ENCODE measurements at regions not wholly inside any gene's neighbourhood (a gene's known extent, or its start where the extent isn't known, plus 50 kb on each side); places are given as distances from the start of the nearest gene placed in this dataset.

DNA sequence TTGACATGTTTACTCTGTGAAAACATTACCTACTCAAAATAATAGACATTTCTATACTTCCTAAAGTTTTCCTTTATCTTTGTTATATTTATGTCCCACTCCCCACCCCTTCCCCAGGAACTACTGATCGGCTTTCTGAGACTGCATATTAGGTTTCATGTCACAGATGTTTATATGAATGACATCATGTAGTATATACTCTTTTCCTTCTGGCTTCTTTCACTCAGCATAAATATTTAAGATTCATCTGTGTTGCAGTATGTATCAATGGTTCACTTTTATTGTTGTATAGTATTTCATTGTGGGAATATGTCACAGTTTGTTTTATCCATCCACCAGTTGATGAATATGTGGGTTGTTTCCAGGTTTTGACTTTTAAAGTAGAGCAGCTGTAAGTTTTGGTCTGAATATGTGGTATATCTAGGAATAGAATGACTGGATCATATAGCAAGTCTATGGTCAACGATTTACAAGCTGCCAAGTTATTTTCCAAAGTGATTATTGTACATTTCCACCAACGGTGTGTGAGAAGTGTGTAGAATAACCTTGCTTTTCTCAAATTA lies 73.8 kb upstream of the CAV2 start:
- no peak for DNase-seq

DNA sequence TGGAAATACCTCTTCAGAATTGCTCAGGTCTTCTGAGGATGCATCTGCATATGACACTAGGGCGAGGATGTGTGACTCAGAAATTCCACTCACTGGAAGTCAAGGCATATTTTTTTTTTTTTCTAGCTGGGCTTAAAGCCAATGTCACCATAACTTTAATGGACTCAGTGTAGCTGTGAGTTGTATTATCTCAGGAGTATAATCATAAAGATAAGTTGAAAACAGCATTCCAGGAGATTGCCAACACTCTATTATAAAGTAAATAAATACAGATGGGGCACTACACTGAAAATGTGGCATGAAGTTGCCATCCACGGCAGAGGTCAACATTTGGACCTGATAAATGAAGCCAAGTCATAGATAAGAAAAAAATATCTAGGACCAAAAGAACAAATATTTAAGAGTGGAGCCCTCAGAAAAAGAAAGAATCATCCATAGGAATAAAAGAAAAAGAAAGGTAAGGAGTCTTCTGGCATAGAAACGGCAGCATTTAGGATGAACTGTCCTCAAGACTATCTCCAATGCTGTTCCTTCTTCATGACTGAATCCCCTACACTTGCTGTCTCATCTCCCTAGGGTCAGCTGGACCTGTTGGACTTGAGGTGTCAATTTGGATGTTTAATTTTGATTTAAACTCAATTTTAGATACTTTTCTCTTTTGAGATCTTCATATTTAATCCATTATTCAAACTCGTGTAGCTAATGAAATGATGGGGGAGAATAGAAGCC lies 72.9 kb upstream of the CAV2 start:
- no peak for DNase-seq

DNA sequence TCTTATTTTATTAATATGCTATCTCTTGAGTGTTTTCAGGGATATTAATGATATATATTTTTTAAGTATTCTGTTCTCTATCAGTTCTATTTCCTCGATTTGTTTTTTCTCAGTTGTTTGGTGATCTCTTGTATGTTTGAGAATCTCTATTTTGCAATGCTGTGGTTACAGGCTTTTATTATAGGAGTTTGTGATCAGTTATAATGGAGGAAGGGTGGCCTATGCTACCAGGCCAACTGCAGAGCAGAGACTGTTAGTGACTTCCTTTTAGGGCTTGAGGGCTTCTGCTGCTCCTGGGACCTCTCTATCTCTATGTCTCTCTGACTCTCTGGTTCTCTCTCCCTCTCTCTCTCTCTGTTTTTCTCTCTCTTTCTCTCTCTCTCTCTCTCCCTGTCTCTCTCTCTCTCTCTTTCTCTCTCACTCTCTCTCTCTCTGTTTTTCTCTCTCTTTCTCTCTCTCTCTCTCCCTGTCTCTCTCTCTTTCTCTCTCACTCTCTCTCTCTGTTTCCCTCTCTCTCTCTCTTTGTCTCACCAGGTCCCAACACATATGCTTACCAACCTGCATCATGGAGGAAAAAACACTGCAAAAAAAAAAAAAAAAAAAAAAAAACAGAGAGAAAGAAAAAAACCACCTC lies 69.4 kb upstream of the CAV2 start:
- DNase-seq, result no peak

DNA sequence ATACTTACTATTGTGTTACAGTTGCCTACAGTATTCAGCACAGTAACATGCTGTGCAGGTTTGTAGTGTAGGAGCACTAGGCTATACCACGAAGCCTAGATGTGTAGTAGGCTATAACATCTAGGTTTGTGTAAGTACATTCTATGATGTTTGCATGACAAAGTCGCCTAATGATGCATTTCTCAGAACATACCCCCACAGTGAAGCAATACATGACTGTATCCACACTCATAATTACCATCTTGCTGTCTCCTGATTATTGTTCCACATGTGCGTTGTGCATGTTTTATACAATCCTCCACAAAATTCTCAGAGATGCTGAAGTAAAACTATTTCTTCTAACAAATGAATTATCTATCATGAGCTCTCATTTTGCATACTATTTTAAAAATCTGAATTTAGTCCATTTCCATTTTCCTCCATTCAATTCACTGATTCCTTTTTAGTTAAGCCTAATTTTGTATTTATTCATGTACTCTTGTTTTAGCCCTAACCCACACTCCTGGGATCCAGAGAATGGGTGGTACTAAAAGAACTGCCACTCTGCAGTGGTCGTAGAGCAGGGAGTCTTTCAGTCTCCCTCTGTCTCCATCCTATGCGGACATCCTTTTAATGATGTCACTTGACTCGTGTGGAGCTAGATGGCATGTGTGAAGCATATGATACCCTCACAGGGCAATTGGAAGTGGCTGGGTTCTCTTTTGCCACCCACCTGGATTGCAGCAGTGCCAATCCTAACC lies 67.6 kb upstream of the CAV2 start:
- no peak for DNase-seq

DNA sequence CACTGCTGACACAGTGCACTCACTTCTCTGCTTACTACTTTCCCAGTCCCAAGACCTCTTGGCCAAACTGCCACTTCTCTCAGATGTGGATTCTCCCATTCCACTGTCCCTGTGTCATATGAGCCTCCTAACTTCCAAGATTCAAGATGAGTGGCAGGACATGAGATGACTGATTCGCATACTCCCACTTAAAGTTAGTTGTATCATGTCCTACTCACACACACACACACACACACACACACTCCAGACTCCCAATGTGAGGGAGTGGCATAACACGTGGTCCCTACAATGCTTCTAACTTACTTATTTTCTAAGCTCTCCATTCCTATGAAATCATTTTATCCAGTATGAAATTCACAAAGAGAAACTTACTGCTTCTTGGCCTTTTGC lies 67.0 kb upstream of the CAV2 start:
- DNase-seq, result no peak

DNA sequence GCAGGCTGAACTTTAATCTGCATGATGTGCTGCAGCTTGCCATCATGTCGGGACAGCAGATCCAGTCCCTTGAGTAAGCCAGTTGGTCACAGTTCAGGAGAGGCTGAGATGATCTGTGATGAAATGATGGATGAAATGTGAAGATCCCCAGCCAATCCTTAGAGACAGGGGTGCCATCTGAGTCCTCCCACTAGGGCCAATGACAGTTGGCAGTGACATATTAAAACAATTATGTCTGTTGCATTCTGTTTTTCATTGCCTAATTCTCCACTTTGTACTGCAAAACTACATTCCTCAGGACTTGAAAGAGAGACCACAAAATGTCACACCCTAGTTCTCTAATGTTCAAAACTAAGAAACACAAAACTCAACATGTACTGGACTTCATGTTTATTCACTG lies 66.3 kb upstream of the CAV2 start:
- DNase-seq, result no peak

DNA sequence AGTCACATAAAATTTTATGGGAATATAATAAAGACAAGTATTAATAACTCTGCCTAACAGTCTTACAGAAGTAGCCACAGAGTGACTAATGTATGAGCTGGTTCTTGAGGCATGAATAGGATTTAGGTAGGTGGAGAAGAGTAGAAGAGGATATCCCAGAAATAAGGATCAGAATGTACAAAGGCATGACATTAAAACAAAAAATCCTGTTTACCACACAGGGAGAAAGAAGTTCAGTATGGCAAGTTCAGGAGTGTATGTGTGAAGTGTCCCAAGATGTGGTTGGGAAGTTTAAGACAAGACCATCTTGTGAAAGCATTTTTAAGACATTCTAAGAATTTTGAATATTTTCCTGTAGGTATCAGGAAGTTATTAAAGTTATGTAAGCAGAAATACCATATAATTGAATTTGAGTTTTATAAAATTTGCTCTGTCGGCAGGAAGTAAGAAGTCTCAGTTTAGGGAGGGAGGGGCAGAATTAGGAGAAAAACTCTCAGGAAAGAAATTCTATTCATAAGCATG lies 64.7 kb upstream of the CAV2 start:
- no peak for DNase-seq

DNA sequence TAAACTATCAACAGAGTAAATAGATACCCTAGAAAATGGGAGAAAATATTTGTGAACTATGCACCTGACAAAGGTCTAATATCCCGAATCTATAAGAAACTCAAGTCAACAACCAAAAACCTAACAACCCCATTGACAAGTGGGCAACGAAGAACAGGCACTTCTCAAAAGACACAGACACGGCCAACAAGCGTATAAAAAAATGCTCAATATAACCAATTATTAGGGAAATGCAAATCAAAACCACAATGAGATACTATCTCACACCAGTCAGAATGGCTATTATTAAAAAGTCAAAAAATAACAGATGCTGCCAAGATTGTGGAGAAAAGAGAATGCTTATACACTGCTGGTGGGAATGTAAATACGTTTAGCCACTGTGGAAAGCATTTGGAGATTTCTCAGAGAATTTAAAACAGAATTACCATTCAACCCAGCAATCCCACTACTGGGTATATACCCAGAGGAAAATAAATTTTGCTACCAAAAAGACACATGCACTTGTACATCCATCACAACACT lies 63.2 kb upstream of the CAV2 start:
- DNase-seq, result no peak

DNA sequence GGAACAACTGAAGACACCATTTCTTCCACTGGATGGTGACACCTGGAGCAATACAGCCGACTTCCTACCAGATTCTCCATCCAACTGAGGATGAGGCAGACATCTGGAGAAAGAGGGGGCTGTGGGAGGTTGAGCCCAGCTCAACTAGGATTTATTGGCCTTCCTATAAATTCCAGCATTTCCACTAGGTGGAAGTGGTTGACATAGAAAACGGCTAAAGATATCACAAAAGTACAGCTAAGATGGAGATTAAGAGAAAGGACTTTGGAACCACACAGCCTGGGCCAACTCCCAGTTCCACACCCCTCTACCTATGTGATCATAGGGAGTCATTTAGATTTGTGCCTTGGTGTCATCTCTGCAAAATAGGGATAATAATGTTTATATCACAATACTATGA lies 61.3 kb upstream of the CAV2 start:
- DNase-seq, result no peak

DNA sequence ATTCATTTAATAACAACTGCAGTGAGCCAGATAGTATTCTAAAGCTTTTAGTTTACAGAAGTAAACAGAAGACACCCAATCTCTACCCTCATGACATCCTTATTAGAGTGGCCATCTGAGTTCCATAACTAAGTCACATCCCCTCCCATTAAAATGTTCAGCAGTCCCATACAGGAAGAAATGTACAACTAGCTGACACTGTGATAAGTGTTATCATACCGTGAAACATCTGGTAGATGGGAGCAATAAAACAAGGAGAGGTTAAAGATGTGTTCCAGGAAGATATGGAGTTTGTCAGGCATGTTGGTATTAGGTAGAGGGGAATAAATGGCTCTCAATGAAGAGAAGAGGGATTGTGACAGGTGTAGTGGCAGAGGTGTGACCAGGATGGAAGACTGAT lies 60.5 kb upstream of the CAV2 start:
- DNase-seq, result no peak

DNA sequence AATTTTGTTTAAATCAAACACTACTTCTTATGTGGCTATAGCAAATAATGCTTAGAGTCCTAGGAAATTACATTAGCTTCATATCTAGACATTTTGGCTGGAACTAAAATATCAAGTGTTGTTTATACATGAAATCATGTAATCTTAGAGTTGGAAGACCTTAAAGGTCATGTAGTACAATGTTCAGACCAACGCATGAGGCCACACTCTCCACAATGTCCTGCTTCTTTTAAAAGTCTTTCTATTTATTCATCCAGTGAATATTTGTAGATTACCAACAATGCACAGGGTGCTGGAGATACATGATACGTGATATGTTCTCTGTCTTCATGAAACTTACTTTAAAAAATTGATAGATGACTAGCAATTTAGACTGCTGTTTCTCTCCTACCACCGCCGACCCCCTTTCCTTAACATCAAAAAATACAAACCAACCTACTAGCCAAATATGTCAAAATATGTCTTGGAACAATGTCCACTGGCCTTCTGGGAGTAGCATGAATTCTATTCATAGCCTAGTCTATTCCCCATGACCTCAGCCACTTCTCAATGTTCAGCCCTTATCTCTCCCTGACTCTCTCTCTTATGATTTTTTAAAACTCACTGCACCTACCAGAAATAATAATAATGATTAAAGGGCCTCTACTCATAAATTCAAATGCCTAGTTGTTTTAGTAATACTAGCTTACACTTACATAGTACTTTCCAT lies 59.5 kb upstream of the CAV2 start:
- DNase-seq, result no peak

DNA sequence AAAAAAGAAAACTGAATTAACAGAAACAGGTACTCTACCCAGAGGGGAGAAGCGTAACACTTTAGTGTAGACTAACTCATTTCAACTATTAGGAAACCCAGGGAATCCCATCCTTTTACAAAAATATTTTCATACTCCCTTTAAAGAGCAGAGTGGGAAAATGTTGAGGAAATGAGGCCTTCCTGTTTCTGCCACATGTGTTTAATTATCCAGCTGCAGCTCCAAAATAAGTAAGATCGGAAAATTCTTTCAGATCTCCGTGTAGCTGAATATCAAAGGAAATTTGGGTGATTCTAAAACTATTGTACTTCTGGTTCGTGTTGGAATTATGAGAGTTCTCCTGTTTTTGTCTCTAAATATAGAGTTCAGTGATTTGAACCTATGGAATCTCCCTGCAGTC lies 58.0 kb upstream of the CAV2 start:
- no peak for DNase-seq

DNA sequence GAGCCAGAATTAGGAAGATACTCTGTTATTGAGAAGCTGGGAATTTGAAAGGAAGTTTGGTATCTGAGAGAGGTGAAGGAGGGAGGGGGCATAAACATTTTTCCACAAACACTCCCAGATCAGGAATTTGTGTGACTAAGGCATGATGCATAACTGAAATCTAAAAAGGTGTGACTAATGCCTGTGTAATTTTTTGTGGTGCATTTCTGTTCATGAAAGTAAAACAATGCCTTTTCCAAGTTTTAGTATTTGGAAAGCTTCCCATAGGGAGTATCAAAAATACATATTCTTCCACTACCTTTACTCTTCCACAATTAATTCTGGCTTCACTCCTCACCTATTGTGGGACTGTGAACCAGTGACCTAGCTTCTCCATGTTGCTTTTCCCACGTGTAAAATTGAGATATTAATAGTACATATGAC lies 56.4 kb upstream of the CAV2 start:
- DNase-seq, result no peak

DNA sequence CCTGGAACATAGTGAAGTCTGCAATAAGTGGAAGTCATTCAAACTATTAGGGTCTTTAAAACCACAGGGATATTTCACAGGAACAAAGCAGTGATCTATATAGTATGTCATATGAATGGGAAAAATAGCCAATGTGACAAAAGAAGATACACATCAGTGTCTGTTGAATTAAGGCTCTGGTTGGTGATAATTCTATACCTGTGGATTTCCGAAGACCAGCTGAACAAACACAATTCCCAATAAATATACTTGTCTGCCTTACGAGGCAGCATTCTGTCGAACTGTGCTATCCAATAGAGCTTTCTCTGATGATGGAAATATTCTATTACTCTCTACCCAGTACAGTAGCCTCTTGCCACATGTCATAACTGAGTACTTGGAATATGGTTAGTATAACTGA lies 55.9 kb upstream of the CAV2 start:
- no peak for DNase-seq

DNA sequence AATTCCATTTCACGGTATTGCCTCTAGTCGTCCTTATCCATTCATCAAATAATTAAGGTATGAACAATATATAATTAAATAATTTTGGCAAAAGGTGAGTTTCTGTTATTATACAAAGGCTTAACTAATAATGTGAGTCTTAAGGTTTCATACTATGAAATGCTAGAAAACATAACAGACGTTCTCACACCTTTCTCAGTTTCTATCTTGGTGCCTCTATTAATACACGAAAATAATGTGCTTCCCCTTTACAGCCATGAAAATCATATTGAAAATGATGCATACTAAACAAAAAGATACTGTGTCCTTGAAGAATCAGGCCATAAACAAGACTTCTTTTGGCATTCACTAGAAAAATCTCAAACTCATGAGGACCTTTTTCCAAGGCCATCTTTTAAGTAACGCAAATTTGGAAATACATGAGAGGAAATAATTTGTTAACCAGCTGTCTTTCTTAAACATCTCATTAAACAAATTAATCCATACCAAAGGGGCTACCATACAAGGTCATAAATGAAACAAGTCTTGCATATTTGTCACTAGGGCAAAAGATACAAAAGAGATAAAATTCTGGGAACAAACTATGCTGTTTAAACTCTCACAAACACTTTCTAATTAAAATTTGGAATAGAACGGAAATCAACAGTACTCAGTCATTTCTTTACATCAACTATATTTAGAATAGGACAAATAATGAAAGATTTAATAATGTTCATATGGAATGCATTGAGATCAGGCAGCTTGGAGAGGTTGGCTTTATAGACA lies 53.9 kb upstream of the CAV2 start:
- DNase-seq, result no peak

DNA sequence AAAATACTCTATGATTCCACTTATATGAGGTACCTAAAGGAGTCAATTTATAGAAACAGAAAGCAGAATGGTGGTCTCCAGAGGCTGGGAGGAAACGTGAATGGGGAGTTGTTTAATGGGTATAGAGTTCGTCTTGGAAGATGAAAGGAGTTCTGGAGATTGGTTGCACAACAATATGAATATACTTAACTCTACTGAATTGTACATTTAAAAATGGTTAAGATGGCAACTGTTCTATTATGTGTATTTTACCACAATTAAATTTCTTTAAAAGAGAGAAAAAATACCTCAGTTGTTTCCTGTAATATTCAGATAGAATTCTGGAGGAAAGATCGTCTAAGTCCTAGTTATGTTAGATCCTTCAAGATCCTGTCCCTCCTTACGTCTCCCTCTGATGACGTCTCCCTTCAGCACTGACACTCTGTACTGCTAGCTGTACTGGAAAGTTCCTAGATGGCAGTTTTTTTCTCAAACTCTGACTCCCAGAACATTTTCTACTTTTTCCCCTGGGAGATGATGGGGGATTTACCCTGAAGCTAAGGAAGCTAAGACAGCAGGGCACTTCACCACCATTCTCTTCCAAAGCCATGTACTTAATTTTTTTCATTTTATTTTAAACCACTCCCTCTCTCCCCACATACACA lies 53.2 kb upstream of the CAV2 start:
- DNase-seq, result no peak

DNA sequence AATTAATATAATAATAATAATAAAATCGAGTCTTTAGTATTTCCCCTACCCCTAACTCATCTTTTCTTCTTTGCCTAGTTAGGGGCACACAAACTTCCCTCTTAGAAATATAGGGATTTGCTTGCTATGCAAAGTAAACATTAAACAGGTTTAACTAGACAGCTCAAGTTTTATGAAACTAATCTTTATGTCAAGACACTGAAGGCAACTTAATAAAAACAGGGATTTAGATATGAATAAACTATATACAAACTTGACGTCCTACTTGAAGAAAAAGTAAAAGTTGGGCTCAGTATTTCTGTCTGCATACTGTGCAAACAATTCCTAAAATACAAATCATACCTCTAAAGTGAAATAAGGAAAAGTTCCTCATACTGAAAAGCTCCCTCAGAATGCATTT lies 52.1 kb upstream of the CAV2 start:
- no peak for DNase-seq

DNA sequence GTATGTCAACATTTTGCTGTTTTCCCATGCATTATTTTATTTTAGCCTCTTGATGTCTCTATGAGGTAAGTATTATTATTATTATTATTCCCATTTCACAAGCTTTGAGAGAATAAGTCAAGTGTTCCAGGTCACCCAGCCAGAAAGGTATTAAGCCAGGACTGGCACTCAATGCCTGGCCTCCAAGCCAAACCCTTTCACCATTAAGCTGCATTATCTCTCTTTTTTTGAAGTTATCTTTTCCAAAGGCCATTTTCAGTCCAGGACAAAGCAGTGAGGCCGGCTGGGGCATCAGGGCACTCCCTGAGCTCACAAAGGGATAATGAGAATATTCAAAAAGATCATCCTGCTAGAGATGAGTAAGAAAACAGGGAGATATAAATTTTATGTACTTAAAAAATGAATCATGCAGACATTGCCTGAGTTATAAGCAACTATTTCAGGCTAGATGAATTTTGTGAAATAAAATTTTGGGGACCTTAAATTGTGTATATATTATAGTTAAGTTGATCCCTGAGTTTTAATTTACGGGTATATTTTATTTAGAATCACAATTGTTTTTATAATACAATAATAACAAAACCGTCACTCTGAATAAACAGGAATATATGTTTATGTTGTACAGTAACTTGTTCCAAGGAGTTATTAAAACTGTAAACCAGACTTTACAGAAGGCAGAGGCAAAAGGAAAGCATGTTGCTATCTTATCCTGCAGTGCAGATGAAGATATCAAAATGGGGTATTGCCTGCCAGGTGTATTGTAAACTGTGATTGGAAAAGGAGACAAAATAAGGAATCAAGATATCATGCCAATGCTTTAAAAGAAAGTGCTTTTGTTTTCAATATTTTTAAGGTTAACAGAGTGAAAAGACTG lies 51.3 kb upstream of the CAV2 start:
- DNase-seq, result no peak

DNA sequence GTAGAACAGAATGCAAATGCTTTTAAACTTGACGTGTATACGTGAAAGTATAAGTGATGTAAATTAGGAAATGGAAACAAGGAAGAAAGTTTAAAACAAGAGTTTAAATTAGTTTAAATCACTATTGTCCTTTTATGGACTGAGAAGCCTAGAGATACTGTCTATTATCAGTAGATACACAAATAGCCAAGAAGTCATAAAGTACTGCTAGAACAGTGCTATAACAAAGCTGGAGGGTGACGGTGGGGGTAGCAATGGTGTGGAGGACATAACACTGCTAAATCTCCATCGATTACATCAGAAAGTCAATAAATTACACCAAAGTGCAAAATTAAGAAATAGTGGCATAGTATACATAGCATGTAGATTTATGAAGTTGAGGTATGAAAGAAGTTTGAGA lies 50.1 kb upstream of the CAV2 start:
- DNase-seq, result no peak

All from NCI-H526 treated with DMSO at 0.1 percent for 48 hours (cell line).